Mucosa of stomach (tissue), 1 donor: ENCODE measurements at regions not wholly inside any gene's neighbourhood (a gene's known extent, or its start where the extent isn't known, plus 50 kb on each side); places are given as distances from the start of the nearest gene placed in this dataset.
"Not testable (repeated sequence)": the region's sequence is repeated elsewhere in the genome, so short reads cannot be mapped to it uniquely, and the experiment has no call there.

Source experiments
- H3K27me3 ChIP-seq: one replicate; pipeline ENCODE4 v1.7.0; 2013; ENCODE audit warnings: mild to moderate bottlenecking, low read length; ENCODE audit not compliant: control insufficient read depth, insufficient read depth
- H3K36me3 ChIP-seq: one replicate; pipeline ENCODE4 v1.7.0; 2013; ENCODE audit warnings: low read length; ENCODE audit not compliant: control insufficient read depth, insufficient read depth
- H3K4me1 ChIP-seq: one replicate; pipeline ENCODE4 v1.7.0; 2013; ENCODE audit warnings: mild to moderate bottlenecking, low read length; ENCODE audit not compliant: control insufficient read depth, insufficient read depth
- H3K4me3 ChIP-seq: one replicate; pipeline ENCODE4 v1.7.0; 2013; ENCODE audit warnings: low read length
- H3K9ac ChIP-seq: one replicate; pipeline ENCODE4 v1.7.0; 2013; ENCODE audit warnings: mild to moderate bottlenecking, low read length, moderate library complexity
- H3K9me3 ChIP-seq: one replicate; pipeline ENCODE4 v1.7.0; 2013; ENCODE audit warnings: mild to moderate bottlenecking, low read length, moderate library complexity; ENCODE audit not compliant: control insufficient read depth
- donor health status: Pancreatic carcinoma.

DNA sequence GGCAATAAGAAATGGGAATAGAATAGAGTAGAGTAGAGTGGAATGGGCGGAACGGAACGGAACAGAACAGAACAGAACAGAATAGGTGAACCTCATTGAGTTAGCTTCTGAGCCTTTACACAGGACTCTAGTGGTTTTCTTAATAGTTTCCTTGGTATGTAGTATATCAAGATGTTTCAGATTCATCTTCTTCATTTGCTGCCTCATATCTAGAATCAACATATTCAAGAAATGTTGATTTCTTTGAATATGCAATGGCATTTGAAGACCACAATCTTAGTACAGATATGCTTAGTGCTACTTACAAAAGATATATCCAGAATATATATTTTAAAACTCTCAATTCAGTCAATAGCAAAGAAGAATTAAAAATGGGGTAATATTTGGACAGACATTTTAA, 133.8 kb downstream of the TSEN15 start:
- Histone ChIP-seq H3K9ac (no peak overlapping the region), H3K27me3 (no peaks in the 10 kb centered on the region), H3K4me3 (no peak overlapping the region), H3K4me1 (no peaks in the 10 kb centered on the region), H3K9me3 (no peaks in the 10 kb centered on the region), H3K36me3 (no peaks in the 10 kb centered on the region)

DNA sequence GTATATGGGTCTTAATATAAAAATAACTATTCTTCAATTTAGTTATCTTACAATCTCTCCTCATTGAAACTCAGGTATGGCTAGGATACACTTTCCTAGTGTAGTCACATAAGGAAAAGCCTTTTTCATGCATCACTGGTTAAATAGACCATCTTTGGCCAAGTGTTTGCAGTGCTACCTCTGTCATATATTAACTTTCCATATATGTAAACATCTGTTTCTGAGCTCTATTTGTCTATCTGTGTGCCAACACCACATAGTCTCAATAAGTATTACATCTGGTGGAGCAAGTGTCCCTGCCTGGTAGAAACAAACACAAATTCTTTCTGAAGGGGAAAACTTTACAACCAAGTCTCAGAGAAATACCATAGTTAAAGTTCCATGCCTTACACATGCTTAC, 134.6 kb downstream of the TSEN15 start:
- H3K36me3 ChIP-seq, result no peaks in the 10 kb centered on the region
- no peak overlapping the region for H3K4me3 ChIP-seq
- H3K9me3 ChIP-seq, result no peaks in the 10 kb centered on the region
- H3K9ac ChIP-seq, result no peak overlapping the region
- no peaks in the 10 kb centered on the region for H3K27me3 ChIP-seq
- H3K4me1 ChIP-seq, result no peaks in the 10 kb centered on the region

DNA sequence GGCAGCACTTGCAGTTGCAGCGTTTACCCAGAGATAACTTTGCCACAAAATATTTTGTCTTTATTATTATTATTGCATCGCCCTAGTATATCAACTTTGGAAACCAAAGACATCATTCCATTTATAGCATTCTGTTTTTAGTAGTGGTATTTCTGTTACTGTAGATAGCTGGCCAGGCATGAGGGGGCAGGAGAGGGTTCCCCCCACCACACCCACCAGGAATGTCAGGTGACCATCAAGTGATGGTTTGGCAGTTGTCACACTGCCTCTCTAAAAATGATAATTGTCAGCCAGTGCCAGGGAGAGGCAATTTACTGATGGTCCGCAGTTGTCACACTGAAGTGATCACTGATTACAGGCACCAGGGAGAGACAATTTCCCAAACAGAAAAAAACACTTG, 135.6 kb downstream of the TSEN15 start:
- Histone ChIP-seq H3K27me3 (no peaks in the 10 kb centered on the region), H3K9me3 (no peaks in the 10 kb centered on the region), H3K9ac (no peak overlapping the region), H3K36me3 (no peaks in the 10 kb centered on the region), H3K4me1 (no peaks in the 10 kb centered on the region), H3K4me3 (no peak overlapping the region)

DNA sequence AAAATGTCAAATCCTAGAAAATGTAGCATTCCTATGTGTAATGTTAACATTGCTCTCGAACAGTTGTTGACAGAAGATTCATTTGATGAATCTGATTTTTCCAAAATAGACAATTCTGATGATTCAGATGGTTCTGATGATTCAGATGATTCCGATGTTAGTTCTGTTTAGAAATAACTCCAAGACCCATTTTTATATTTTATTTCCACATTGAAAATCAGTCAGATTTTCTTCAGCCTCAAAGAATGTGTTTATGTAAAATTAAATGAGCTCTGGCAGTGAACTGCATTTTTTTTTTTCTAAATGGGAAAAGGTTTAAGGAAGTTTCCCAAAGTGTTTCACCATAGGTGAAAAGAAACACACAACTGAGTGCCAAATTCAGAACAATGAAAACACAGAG, 136.5 kb downstream of the TSEN15 start:
- no peaks in the 10 kb centered on the region for H3K4me1 ChIP-seq
- no peaks in the 10 kb centered on the region for H3K36me3 ChIP-seq
- H3K9me3 ChIP-seq, result no peaks in the 10 kb centered on the region
- H3K27me3 ChIP-seq, result no peaks in the 10 kb centered on the region
- no peak overlapping the region for H3K9ac ChIP-seq
- H3K4me3 ChIP-seq, result no peak overlapping the region

DNA sequence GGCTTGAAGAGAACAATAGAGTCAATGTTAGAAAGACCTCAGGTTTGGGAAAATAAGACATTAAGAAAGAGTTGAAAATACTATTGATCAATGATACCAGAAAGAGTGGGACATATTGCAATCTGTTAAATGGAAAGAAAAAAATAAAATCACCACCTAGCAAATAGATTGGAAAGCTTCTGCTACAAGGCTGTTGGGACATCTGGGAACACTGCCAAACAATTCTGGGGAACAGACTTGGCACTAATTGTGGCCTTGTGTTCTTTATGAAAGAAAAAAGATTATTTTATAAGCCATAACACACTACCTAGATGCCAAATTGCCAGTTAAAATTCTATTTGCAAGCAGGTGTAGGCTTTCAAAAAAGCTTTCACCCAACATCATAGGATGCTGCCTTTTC, 137.8 kb downstream of the TSEN15 start:
- Histone ChIP-seq H3K4me1 (no peaks in the 10 kb centered on the region), H3K27me3 (no peaks in the 10 kb centered on the region)

DNA sequence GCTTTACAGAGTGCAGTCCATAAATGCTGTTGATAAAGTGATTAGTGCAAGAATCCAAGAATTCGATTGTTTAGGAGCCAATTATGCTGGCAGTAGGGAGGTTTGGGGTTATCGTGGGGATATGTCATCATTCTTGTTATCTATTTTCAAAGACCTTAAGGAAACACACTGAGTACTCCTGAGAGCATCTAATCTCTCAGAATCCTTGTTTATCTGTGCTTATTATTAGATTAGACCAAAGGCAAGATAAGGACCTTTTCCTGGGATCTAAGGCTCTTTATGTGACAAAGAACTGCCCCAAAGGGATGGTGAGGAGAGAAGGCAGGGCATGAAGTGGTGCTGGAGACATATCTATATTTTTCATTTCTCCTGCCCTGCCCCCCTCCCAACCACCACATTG, 139.1 kb downstream of the TSEN15 start:
- H3K4me3 ChIP-seq, result no peak overlapping the region
- H3K9me3 ChIP-seq, result no peaks in the 10 kb centered on the region
- H3K27me3 ChIP-seq, result no peaks in the 10 kb centered on the region
- no peaks in the 10 kb centered on the region for H3K4me1 ChIP-seq
- H3K36me3 ChIP-seq, result no peaks in the 10 kb centered on the region
- H3K9ac ChIP-seq, result no peak overlapping the region

More for the DNA sequence above, 137.8 kb downstream of the TSEN15 start:
- H3K36me3 ChIP-seq, result no peaks in the 10 kb centered on the region
- H3K4me3 ChIP-seq, result no peak overlapping the region
- H3K9me3 ChIP-seq, result no peaks in the 10 kb centered on the region
- H3K9ac ChIP-seq, result no peak overlapping the region

DNA sequence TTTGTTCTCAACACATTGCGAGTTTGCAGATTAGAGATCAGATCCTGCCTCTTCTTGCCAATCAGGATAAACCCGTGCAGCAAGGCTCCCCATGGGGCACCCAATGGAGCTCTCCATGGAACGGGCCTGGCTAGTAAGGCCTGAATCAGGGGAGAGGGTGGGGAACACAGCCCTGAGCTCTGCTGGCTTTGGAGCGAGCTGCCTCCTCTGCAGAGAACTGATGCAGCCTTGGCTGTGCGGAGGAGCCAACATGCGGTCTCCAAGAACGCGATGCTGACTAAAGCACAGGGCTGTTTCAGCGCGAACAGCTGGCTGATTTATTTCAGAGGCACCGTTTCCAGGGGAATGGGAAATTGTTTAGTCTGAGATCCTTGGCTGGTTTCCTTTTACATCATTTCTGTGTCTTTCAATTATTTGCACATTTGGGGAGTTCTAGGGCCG, 139.7 kb downstream of the TSEN15 start:
- H3K9me3 ChIP-seq, result no peaks in the 10 kb centered on the region
- no peaks in the 10 kb centered on the region for H3K36me3 ChIP-seq
- no peak overlapping the region for H3K4me3 ChIP-seq
- H3K27me3 ChIP-seq, result no peaks in the 10 kb centered on the region
- no peak overlapping the region for H3K9ac ChIP-seq
- H3K4me1 ChIP-seq, result no peaks in the 10 kb centered on the region

DNA sequence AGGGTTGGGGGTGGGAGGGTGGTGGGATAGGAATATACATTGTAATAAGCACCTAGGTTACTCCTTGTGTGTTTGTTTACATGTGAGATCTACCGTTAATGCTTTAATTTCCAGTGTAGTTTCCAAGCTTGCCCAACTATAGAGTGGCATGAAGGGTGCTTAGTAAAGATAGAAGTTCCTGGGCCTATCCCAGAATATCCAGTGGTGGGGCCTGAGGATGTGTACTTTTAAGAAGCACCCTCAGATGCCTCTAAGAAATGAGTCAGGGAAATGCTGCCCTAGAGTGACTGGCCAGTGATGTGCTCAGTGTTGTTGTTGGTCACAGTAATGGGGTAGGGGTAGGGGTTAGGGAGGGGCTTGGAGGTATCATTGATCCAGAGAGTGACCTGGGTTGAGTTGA, 141.3 kb downstream of the TSEN15 start:
- Histone ChIP-seq H3K4me1 (no peaks in the 10 kb centered on the region), H3K4me3 (no peak overlapping the region), H3K9me3 (no peaks in the 10 kb centered on the region), H3K27me3 (no peaks in the 10 kb centered on the region), H3K36me3 (no peaks in the 10 kb centered on the region), H3K9ac (no peak overlapping the region)

DNA sequence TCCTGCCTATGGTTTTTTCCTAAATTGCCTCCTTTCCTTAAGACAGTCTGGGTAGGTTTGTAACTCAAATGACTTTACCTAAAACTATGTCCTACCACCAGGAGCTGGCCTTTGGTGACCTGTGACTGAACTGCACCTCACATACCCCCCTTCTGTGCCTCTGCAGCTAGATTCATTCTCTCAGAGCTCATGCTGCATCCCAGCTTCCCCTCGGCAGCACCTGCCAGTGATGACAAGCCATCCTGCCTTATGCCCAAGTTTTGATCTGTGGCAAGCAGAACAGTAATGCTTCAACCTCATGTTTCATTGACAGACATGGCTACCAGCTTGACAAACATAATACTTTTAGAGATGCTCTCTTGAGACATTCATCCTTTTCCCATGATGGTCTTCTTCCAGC, 141.9 kb downstream of the TSEN15 start:
- Histone ChIP-seq H3K9ac (no peak overlapping the region), H3K4me3 (no peak overlapping the region), H3K27me3 (no peaks in the 10 kb centered on the region), H3K36me3 (no peaks in the 10 kb centered on the region), H3K4me1 (no peaks in the 10 kb centered on the region), H3K9me3 (no peaks in the 10 kb centered on the region)

DNA sequence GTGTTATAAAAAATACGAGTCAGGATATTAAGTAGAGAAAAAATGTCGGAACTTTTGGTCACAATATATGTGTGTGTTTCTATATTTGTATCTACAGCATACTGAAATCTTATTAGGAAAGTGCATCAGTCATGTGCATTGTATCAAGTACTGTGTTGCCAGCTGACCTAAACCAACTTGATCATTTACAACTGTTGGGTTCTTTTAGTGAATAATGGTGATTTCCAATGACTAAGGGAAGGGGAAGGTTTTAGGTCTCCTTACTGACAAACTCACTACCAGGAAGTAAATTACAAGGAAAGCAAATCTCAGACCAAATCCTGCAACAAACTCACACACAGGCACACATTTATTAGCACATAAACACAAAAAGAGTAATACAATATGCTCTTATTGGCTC, 142.7 kb downstream of the TSEN15 start:
- no peak overlapping the region for H3K4me3 ChIP-seq
- H3K9ac ChIP-seq, result no peak overlapping the region
- H3K27me3 ChIP-seq, result no peaks in the 10 kb centered on the region
- H3K4me1 ChIP-seq, result no peaks in the 10 kb centered on the region
- H3K9me3 ChIP-seq, result no peaks in the 10 kb centered on the region
- H3K36me3 ChIP-seq, result no peaks in the 10 kb centered on the region

DNA sequence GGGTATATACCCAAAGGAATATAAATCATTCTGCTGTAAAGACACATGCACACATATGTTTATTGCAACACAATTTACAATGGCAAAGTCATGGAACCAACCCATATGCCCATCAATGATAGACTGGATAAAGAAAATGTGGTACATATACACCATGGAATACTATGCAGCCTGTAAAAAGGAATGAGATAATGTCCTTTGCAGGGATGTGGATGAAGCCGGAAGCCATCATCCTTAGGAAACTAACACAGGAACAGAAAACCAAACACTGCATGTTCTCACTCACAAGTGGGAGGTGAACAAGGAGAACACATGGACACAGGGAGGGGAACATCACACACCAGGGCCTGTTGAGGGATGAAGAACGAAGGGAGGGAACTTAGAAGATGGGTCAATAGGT, 144.2 kb downstream of the TSEN15 start:
- not testable (repeated sequence) for H3K27me3 ChIP-seq, H3K9me3 ChIP-seq

DNA sequence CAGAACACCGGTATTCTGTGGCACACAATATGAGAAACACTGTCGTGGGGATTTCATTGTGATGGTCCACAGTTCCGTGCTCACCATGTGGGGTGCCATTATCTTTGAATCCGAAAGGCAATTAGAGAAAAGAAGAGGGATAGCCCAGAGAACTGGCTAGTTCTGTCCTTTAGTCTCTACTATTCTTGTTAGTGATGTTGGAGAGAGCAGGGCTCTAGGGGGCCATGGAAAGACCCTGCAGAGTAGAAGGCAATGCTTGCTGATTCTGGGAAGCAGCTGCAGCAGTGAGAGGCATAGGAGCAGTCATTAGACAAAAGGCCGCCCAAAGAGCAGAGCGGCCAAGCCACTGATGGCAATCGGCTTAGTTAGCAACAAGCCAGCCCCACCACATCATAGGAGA, 146.3 kb downstream of the TSEN15 start:
- Histone ChIP-seq H3K4me1 (no peaks in the 10 kb centered on the region), H3K36me3 (no peaks in the 10 kb centered on the region), H3K9ac (no peak overlapping the region), H3K4me3 (no peak overlapping the region), H3K9me3 (no peaks in the 10 kb centered on the region), H3K27me3 (no peaks in the 10 kb centered on the region)

More for the DNA sequence above, 144.2 kb downstream of the TSEN15 start:
- H3K4me3 ChIP-seq, H3K9ac ChIP-seq, H3K4me1 ChIP-seq, H3K36me3 ChIP-seq: not testable (repeated sequence)

DNA sequence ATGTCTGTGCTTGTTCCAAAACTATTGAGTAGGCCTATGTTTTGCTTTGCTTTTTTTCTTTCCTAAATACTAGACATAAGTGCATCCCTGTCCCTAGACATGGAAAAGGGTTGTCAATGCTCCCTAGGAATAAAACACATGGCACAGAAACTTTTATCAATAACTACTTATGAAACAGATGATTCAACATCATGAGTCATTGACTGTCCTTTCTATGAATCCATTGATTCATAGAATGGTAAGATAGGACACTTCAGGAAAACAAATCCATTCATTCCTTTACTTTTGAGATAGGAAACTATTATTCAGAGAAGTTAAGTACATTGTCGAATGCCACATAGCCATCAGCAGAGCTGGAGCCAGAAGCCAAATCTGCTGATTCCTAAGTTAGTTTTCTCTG, 147.5 kb downstream of the TSEN15 start:
- Histone ChIP-seq H3K9ac (no peak overlapping the region), H3K4me3 (no peak overlapping the region), H3K36me3 (no peaks in the 10 kb centered on the region), H3K27me3 (no peaks in the 10 kb centered on the region), H3K4me1 (no peaks in the 10 kb centered on the region), H3K9me3 (no peaks in the 10 kb centered on the region)
